ENCODE measurements at regions not wholly inside any gene's neighbourhood (a gene's known extent, or its start where the extent isn't known, plus 50 kb on each side); places are given as distances from the start of the nearest gene placed in this dataset.

- TF ChIP-seq CTCF (IDR thresholded peaks at IDR 0.05 in 4 of 5, conservative IDR thresholded peaks at IDR 0.05 in 1 of 5) (no peak), POLR2A (IDR thresholded peaks at IDR 0.05) (no peak)
Measured at GRCh38 chr9:99579964-99580363, 241.7 kb upstream of the NR4A3 start.
